Fibroblast of villous mesenchyme (primary cell): ENCODE measurements at regions not wholly inside any gene's neighbourhood (a gene's known extent, or its start where the extent isn't known, plus 50 kb on each side); places are given as distances from the start of the nearest gene placed in this dataset.

Experiments
- DNase-seq: peaks from one replicate; pipeline ENCODE4 v3.0.0-alpha.2; 2010; ENCODE audit warnings: low read depth
- H3K4me3 ChIP-seq: 2 replicates; pipeline ENCODE4 v1.5.1; 2011; ENCODE audit warnings: low read depth, mild to moderate bottlenecking, low read length
- TF ChIP-seq, protein P1 (sequence below): IDR thresholded peaks from 2 replicates; pipeline ENCODE4 v1.5.1; 2012; ENCODE audit warnings: low read depth, mild to moderate bottlenecking, low read length; ENCODE audit not compliant: insufficient read depth

DNA sequence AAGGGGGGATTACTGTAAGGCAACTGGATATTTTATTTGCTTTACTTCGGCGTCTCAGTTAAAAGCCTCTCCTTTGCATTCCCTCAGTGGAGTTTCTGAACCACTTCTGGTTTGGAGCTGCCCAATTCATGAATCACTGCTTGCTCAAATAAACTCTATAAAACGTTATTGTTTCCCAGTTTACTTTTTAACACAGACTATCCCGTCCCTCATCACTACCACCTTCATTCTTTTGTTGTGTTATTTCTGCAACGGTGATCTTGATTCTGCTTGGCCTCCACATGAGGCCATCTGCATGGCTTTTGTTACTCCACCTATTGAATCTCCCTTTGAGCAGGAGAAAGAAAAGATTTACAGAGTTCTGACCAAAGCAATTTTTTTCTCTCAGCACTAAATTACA is 104.0 kb upstream of the PLEKHA5 start:
- no peak overlapping the region for H3K4me3 ChIP-seq
- TF ChIP-seq, protein P1, sequence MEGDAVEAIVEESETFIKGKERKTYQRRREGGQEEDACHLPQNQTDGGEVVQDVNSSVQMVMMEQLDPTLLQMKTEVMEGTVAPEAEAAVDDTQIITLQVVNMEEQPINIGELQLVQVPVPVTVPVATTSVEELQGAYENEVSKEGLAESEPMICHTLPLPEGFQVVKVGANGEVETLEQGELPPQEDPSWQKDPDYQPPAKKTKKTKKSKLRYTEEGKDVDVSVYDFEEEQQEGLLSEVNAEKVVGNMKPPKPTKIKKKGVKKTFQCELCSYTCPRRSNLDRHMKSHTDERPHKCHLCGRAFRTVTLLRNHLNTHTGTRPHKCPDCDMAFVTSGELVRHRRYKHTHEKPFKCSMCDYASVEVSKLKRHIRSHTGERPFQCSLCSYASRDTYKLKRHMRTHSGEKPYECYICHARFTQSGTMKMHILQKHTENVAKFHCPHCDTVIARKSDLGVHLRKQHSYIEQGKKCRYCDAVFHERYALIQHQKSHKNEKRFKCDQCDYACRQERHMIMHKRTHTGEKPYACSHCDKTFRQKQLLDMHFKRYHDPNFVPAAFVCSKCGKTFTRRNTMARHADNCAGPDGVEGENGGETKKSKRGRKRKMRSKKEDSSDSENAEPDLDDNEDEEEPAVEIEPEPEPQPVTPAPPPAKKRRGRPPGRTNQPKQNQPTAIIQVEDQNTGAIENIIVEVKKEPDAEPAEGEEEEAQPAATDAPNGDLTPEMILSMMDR = no peak
- no peak for DNase-seq

DNA sequence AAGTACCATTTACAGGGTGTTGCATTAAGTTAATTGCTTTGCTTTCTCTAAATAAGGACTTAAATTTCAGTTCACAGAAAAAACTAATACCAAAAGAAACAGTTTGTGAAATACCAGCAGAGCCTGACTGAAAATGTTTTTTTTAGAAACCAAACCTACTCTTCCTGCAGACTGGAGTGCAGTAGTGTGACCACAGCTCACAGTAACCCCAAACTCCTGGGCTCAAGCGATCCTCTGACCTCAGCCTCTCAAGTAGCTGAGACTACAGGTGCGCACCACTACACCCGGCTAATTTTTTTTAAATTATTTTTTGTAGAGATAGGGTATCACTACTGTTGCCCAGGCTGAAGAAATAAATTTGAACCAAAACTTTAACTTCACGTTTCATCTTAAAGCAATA is 103.5 kb upstream of the PLEKHA5 start:
- no peak for DNase-seq
- no peak overlapping the region for H3K4me3 ChIP-seq
- TF ChIP-seq, protein P1 = no peak

DNA sequence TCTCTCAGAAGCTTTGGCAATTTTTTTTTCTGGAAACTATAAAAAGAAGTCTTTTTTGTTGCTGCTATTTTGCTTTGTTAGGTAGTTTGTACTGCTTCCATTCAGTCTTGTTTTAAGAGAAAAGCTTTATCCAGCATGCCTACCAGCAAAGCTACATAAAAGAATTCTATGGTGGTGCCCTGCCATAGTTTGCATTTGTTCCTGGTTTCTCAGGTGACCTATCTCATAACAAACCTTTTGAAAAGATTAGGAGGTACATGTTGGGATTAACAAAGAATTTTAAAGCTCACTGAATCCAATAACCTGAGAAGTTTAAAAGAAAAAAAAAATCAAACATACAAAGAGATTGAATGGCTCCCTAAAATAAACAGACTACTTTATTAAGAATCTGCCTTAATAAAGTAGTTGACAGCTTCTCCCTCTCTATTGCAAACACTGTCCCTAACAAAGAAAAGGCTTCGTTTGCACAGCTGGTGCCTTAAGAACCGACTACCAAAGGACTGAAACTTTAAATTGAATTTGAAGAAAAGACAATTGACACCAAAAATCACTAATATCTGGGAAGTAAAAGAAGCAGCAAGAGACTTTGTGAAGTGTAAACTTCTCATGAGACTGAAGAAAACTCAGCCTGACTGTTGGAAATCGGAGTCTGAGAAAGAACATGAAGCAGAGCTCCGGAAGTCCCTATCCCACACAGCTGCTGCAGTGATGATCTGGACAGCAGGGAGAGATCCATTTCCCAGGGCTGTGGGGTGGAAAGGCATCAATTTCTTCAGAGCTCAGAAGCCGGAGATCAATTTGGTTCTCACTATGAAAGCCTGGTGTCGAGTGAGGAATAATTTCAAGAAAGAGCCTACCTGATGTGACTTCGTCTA is 102.7 kb upstream of the PLEKHA5 start:
- H3K4me3 ChIP-seq = no peak overlapping the region
- TF ChIP-seq, protein P1 = no peak
- DNase-seq = no peak

GRCh38 chr12:19030180-19030579 is 99.4 kb upstream of the PLEKHA5 start:
- TF ChIP-seq, protein P1 = no peak
- H3K4me3 ChIP-seq = no peak overlapping the region
- DNase-seq = no peak

- TF ChIP-seq, protein P1 = no peak
- H3K4me3 ChIP-seq = no peak overlapping the region
- no peak for DNase-seq
Measured at GRCh38 chr12:19030603-19031002, 98.9 kb upstream of the PLEKHA5 start.

DNA sequence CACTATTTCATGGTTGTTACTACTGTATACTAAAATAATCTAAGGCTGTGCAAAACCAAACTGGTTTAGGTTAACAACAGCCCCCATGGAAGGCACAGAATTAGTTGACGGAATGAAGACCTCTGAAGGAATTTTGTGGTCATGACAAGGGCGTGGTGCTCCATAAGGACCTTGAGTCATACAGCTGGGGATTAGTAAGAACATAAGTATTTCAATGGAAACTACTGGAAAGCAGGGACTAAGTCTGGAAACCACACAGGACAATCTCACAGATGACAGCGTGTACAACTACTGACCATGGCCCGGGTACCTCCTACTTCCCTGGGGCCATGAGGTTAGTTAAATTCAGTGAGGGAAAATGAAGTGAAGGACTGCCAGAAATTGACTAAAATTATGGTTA is 98.5 kb upstream of the PLEKHA5 start:
- peak; percentile 78 for DNase-seq
- TF ChIP-seq, protein P1 = no peak
- no peak overlapping the region for H3K4me3 ChIP-seq

- TF ChIP-seq, protein P1 = no peak
- no peak for DNase-seq
- no peak overlapping the region for H3K4me3 ChIP-seq
Measured at GRCh38 chr12:19032826-19033225, 96.7 kb upstream of the PLEKHA5 start.
